NCI-H1694 treated with DMSO at 0.1 percent for 48 hours (cell line): ENCODE measurements at regions not wholly inside any gene's neighbourhood (a gene's known extent, or its start where the extent isn't known, plus 50 kb on each side); places are given as distances from the start of the nearest gene placed in this dataset.
"Not testable (repeated sequence)": the region's sequence is repeated elsewhere in the genome, so short reads cannot be mapped to it uniquely, and the experiment has no call there.

Experiments
- DNase-seq: peaks from one replicate; lab custom pipeline; 2025; lab: John Stamatoyannopoulos, UW

GRCh38 chr3:105979961-105980360 lies 111.1 kb upstream of the CBLB start:
- DNase-seq, result no peak

DNA sequence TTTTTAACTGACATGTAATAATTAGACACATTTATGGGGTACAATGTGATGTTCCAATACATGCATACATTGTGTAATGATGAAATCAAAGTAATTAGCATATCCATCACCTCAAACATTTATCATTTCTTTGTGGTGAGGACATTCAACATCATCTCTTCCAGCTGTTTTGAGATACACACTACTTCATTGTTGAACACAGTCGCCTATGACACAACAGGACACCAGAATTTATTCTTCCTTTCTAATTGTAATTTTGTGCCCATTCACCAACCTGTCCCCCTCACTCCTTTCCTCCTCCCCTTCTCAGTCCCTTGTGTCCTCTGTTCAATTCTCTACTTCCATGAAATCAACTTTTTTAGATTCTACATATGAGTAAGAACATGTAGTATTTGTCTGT lies 113.4 kb upstream of the CBLB start:
- no peak for DNase-seq

- DNase-seq, result no peak
These were observed 116.0 kb upstream of the CBLB start for GRCh38 chr3:105984837-105985236.

GRCh38 chr3:105986343-105986742 lies 117.5 kb upstream of the CBLB start:
- DNase-seq, result not testable (repeated sequence)

DNA sequence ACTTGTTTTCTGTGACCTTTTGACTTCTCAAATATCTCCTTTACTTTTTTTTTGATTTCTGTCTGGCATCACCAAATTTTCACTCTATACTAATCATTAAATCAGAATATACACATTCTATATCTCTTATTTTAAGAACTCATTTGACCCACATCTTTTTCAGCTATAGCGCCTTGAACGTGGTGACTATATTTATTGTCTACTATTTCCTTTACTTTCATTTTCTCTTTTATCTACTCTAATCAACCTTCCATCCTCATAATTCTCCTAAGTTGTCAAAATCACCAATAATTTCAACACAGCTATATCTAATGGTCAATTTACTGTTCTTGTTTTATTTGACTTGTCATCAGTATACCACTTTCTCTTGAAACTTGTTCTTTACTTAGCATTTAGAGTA lies 119.0 kb upstream of the CBLB start:
- DNase-seq, result no peak

GRCh38 chr3:105988540-105989212 lies 119.9 kb upstream of the CBLB start:
- no peak for DNase-seq

GRCh38 chr3:105996781-105997180 lies 128.0 kb upstream of the CBLB start:
- no peak for DNase-seq

DNA sequence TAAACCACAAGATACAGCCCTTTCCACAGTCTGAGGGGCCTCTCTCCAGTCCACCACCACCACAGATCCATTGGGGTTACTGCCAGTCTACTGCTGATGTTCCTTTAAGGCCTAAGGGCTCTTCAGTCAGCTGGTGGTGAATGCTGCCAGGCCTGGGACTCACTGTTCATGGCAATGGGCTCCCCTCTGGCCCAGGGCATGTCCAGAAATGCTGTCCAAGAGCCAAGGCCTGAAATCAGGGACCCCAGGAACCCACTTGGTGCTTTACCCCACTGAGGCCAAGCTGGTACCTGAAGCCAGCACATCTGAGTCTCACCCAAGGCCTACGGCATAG lies 128.6 kb upstream of the CBLB start:
- no peak for DNase-seq

DNA sequence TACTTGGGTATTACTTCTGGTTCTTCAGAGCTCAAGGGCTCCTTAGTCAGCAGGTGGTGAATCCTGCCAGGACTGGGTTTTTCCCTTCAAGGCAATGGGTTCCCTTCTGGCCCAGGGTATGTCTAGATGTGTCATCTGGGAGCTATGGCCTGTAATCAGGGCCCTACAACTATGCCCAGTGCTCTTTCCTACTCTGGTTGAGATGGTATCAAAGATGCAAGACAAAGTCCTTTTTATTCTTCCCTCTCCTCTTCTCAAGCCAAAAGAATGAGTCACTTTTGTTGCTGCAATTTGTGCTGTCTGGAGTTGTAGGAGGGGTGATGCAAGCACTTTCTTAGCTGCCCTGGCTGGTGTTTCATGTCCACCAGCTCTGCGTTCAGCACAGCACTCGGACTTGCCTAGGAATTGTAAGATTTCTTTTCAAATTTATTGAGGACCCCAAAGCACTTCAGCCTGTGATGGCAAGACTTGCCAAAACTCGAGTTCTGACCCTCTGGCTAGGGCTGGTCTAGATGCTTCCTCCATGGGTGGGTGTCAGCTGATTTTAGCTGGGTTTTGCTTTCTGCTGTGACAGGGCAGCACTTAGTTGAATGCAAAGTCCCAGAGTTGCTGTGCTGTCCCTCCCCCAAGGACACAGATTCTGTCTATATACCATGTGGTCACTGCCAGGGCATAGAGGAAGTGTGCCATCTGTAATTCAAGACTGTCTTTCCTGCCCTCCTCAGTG lies 129.2 kb upstream of the CBLB start:
- no peak for DNase-seq

GRCh38 chr3:105999856-106000255 lies 131.0 kb upstream of the CBLB start:
- no peak for DNase-seq

DNA sequence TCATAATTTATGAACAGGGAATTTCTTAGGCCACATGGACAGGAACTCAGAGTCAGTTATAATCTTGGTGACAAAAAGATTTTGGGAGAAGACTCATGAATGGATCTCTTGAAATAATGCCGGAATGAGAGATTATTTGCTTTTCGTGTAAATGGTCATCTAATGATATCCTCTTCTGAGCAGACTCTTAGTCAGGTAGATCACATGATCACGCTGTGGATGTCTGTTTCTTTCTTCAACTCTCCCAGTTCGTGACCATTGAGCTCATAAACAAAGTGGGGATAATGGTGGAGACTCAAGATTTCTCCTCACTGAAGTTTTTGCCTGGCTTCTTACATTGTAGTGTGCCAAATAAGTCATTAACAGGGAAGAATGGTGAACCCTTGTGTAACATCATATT lies 133.1 kb upstream of the CBLB start:
- no peak for DNase-seq

GRCh38 chr3:106004137-106004681 lies 135.4 kb upstream of the CBLB start:
- no peak for DNase-seq

DNA sequence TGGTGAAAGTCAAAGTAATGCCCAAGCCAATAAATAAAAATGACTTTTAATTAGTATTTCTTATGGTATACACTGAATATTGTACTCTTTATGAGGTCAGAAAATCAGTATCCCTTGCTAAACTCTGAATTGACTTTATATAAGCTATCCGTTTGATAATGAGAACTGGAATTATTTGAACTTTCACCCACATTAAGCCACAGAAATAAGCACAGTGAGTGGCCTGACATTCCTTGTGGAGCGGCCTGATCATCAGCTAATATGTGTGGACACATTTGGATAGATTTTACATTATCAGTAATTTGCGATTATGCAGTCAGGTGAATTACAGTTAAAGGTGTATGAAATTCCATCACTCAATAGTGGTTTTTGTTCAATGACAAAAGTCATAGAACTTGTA lies 136.0 kb upstream of the CBLB start:
- no peak for DNase-seq

DNA sequence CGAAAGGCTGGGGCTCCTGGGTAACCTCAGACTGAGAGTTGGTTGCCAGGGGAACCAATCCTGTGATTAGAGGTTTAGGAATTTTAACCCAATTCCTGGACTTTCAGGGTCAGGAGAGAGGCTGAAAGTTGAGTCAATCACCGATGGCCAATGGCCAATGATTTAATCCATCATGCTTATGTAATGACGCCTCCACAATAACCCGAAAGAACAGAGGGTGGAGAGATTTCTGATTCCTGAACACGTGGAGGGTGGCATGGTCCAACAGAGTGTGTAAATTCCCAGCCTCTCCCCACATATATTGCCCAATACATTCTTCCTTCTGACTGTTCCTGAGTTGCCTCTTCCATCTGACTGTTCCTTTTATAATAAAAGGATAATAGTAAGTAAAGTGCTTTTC lies 137.2 kb upstream of the CBLB start:
- DNase-seq, result no peak

DNA sequence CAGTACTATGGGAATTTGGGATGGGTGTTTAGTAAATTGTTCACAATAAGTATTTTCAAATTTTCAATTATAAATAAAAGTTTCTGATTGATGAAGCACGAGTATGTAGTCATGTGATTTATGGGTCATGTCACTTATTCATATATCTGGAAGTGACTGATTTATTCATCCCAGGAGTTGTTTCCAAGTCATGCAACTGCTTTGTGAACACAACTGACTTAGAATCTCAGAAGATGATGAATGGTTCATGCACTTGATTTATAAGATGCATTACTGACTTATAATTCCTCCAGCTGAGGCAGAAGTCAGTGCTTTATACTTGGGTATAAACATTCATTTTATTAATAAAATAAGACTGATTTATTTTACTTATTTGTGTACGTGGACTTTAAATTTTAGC lies 137.8 kb upstream of the CBLB start:
- DNase-seq, result no peak

GRCh38 chr3:106007512-106007911 lies 138.7 kb upstream of the CBLB start:
- no peak for DNase-seq

DNA sequence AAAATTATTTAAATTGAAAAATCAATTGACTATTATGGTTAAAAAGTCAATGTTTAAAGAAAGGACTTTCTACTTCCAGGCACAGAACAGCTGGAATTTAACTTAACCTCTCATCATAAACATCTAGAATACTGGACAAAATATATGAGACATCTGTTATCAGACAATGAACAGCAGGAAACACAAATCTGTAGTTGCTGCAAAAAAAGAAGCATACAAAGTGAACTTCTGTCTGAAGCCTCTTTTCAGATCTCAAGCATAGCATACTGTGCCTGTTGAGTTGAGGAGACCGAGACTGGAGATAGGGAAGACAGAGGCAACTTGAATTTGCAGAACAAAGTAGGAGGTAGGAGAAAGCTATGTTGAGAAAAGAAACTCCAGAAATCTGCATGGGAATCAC lies 140.0 kb upstream of the CBLB start:
- no peak for DNase-seq

- DNase-seq, result no peak
These were observed 142.0 kb upstream of the CBLB start for GRCh38 chr3:106010829-106011228.

GRCh38 chr3:106013971-106014370 lies 145.2 kb upstream of the CBLB start:
- no peak for DNase-seq

DNA sequence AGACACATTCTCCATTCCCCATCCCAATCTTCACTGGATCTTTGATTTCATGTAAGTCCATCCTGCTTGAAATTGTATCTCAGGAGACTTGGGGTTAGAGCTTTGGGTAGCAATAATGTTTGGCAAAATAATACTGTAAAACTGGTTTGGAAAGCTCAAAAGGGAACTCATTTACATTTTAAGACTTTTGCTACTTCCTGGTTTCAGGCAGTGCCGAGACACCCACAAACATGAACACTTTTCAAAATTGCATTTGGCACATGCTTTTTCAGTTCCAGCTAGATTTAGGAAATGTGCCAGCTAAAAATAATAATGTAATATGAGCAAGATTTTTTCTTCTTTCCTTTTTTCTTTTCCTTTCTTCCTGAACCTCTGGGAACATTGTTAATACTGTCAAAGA lies 145.7 kb upstream of the CBLB start:
- no peak for DNase-seq

DNA sequence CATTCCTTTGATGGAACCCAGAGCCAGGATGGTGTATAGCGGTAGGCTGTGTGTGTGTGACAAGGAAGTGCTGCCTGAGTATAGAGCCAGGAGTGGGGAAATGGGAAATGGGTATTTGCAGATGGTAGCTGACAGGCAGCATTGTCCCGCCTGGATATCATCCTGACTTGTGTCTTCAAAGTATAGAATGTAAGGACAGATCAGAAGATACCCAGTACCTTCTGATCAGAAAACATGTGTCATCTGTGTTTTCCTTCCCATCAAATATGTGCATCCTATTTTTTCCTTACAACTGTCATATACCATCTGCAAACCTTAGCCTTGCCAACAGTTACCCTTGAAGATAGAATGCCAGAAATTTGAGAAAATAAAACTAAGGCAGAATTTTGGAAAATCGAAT lies 146.2 kb upstream of the CBLB start:
- DNase-seq, result no peak

DNA sequence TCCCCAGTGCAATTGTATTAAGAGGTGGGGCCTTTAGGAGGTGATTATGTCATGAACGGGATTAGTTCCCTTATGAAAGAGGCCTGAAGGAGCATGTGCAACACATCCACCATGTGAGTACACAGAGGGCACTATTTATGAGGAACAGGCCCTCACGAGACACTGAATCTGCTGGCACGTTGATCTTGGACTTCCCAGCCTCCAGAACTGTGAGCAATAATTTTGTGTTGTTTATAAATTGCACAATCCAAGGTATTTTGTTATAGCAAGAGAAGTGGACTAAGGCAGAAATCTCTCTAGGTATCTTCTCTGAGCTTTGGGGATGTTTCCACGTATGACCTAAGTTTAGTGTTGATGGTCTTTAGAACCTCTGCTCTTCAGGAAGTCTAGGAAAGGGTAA lies 149.3 kb upstream of the CBLB start:
- no peak for DNase-seq

- no peak for DNase-seq
These were observed 150.2 kb upstream of the CBLB start for GRCh38 chr3:106018929-106019550.
